BE2C (cell line): ENCODE measurements at regions not wholly inside any gene's neighbourhood (a gene's known extent, or its start where the extent isn't known, plus 50 kb on each side); places are given as distances from the start of the nearest gene placed in this dataset.

Source experiments
- DNase-seq: peaks from one replicate; pipeline ENCODE4 v3.0.0-alpha.2; 2020
- H3K27me3 ChIP-seq: fragments of 250-450 bp; sonication (Bioruptor Pico); 2 replicates; pipeline ENCODE4 v1.5.1; 2020; ENCODE audit warnings: mild to moderate bottlenecking
- H3K36me3 ChIP-seq: fragments of 250-450 bp; sonication (Bioruptor Pico); 2 replicates; pipeline ENCODE4 v1.5.1; 2020; ENCODE audit warnings: mild to moderate bottlenecking
- H3K4me1 ChIP-seq: fragments of 250-450 bp; sonication (Bioruptor Pico); 2 replicates; pipeline ENCODE4 v1.5.1; 2020
- H3K4me3 ChIP-seq: 2 replicates; pipeline ENCODE4 v1.5.1; 2011; ENCODE audit warnings: low read depth, low read length
- H3K9me3 ChIP-seq: fragments of 250-450 bp; sonication (Bioruptor Pico); 2 replicates; pipeline ENCODE4 v1.5.1; 2020
- CTCF ChIP-seq: IDR thresholded peaks from 2 replicates; pipeline ENCODE4 v1.5.1; 2012; ENCODE audit warnings: mild to moderate bottlenecking, low read depth, low read length

GRCh38 chr15:39323157-39323556 is 257.7 kb upstream of the THBS1 start:
- H3K4me1 ChIP-seq: no peaks in the 10 kb centered on the region
- TF ChIP-seq CTCF: no peak
- no peak for DNase-seq

GRCh38 chr15:39323706-39324105 is 257.2 kb upstream of the THBS1 start:
- H3K9me3 ChIP-seq: no peaks in the 10 kb centered on the region
- DNase-seq: no peak
- H3K4me1 ChIP-seq: no peaks in the 10 kb centered on the region
- H3K4me3 ChIP-seq: no peak overlapping the region
- TF ChIP-seq CTCF: no peak
- H3K27me3 ChIP-seq: no peaks in the 10 kb centered on the region; the same call in 1 of the 2 replicates
- H3K36me3 ChIP-seq: no peaks in the 10 kb centered on the region

More at GRCh38 chr15:39323157-39323556, 257.7 kb upstream of the THBS1 start:
- H3K27me3 ChIP-seq: no peaks in the 10 kb centered on the region; the same call in 1 of the 2 replicates
- no peak overlapping the region for H3K4me3 ChIP-seq
- no peaks in the 10 kb centered on the region for H3K9me3 ChIP-seq
- H3K36me3 ChIP-seq: no peaks in the 10 kb centered on the region

GRCh38 chr15:39326306-39326975 is 254.4 kb upstream of the THBS1 start:
- DNase-seq: no peak
- Histone ChIP-seq H3K36me3 (no peaks in the 10 kb centered on the region), H3K9me3 (no peaks in the 10 kb centered on the region), H3K4me1 (no peaks in the 10 kb centered on the region), H3K4me3 (no peak overlapping the region), H3K27me3 (no peaks in the 10 kb centered on the region)
- no peak for TF ChIP-seq CTCF

GRCh38 chr15:39327005-39327730 is 253.7 kb upstream of the THBS1 start:
- H3K27me3 ChIP-seq: no peaks in the 10 kb centered on the region
- DNase-seq: no peak
- TF ChIP-seq CTCF: no peak
- H3K4me3 ChIP-seq: no peak overlapping the region
- H3K9me3 ChIP-seq: no peaks in the 10 kb centered on the region
- no peaks in the 10 kb centered on the region for H3K4me1 ChIP-seq
- H3K36me3 ChIP-seq: no peaks in the 10 kb centered on the region

- no peaks in the 10 kb centered on the region for H3K36me3 ChIP-seq
- no peaks in the 10 kb centered on the region for H3K27me3 ChIP-seq
- no peaks in the 10 kb centered on the region for H3K4me1 ChIP-seq
- DNase-seq: no peak
- no peak overlapping the region for H3K4me3 ChIP-seq
- H3K9me3 ChIP-seq: no peaks in the 10 kb centered on the region
- TF ChIP-seq CTCF: no peak
Observed at GRCh38 chr15:39330061-39330460, 250.8 kb upstream of the THBS1 start.

- DNase-seq: no peak
- Histone ChIP-seq H3K4me1 (no peaks in the 10 kb centered on the region), H3K36me3 (no peaks in the 10 kb centered on the region), H3K9me3 (no peaks in the 10 kb centered on the region), H3K27me3 (no peaks in the 10 kb centered on the region), H3K4me3 (no peak overlapping the region)
- no peak for TF ChIP-seq CTCF
Observed at GRCh38 chr15:39331584-39331983, 249.3 kb upstream of the THBS1 start.
